Body of pancreas (tissue), 4 donors: ENCODE measurements at regions not wholly inside any gene's neighbourhood (a gene's known extent, or its start where the extent isn't known, plus 50 kb on each side); places are given as distances from the start of the nearest gene placed in this dataset.

Experiments
- CTCF ChIP-seq, 7 experiments: fragments of 450-650 bp in 4 of 7; fragments of 200-600 bp in 3 of 7; sonication (generic) in 3 of 7; IDR thresholded peaks; one replicate each; pipeline ENCODE4 v1.5.1; 2016 to 2019; ENCODE audit warnings: antibody characterized with exemption in 7 of 7
- POLR2A ChIP-seq, 3 donors: fragments of 450-650 bp; IDR thresholded peaks; one replicate each; pipeline ENCODE4 v1.6.1; 2016; ENCODE audit warnings: antibody characterized with exemption in 3 of 3, mild to moderate bottlenecking in 2 of 3

GRCh38 chr5:152464048-152464447, 59.0 kb upstream of the NMUR2 start:
- TF ChIP-seq CTCF (IDR thresholded peaks at IDR 0.05) (no peak), POLR2A (IDR thresholded peaks at IDR 0.05) (no peak)
